Neural cell (in vitro differentiated cells): ENCODE measurements at regions not wholly inside any gene's neighbourhood (a gene's known extent, or its start where the extent isn't known, plus 50 kb on each side); places are given as distances from the start of the nearest gene placed in this dataset.

Experiments
- POLR2AphosphoS5 ChIP-seq: IDR thresholded peaks from 2 replicates; pipeline ENCODE4 v1.6.1; 2012
- TAF1 ChIP-seq: IDR thresholded peaks from 2 replicates; pipeline ENCODE4 v1.6.1; 2012; ENCODE audit warnings: low read depth
- TF ChIP-seq, protein P1 (sequence below): fragments of 450-650 bp; IDR thresholded peaks from 2 replicates; pipeline ENCODE4 v1.5.1; 2014; ENCODE audit warnings: antibody characterized with exemption, mild to moderate bottlenecking, moderate library complexity; ENCODE audit not compliant: poor library complexity, severe bottlenecking

GRCh38 chr14:53851394-53852090 lies 105.1 kb downstream of the BMP4 start:
- TF ChIP-seq, protein P1, sequence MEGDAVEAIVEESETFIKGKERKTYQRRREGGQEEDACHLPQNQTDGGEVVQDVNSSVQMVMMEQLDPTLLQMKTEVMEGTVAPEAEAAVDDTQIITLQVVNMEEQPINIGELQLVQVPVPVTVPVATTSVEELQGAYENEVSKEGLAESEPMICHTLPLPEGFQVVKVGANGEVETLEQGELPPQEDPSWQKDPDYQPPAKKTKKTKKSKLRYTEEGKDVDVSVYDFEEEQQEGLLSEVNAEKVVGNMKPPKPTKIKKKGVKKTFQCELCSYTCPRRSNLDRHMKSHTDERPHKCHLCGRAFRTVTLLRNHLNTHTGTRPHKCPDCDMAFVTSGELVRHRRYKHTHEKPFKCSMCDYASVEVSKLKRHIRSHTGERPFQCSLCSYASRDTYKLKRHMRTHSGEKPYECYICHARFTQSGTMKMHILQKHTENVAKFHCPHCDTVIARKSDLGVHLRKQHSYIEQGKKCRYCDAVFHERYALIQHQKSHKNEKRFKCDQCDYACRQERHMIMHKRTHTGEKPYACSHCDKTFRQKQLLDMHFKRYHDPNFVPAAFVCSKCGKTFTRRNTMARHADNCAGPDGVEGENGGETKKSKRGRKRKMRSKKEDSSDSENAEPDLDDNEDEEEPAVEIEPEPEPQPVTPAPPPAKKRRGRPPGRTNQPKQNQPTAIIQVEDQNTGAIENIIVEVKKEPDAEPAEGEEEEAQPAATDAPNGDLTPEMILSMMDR: no peak
- TF ChIP-seq POLR2AphosphoS5 (no peak), TAF1 (no peak)
